Neural cell (in vitro differentiated cells): ENCODE measurements at regions not wholly inside any gene's neighbourhood (a gene's known extent, or its start where the extent isn't known, plus 50 kb on each side); places are given as distances from the start of the nearest gene placed in this dataset.

Source experiments
- H2AFZ ChIP-seq: fragments of 200-600, 300-800 bp; sonication (generic), shearing (Covaris generic); 2 replicates; pipeline ENCODE4 v1.6.0; 2014; ENCODE audit warnings: low read depth, mild to moderate bottlenecking, antibody characterized with exemption, low read length, moderate library complexity
- H3F3A ChIP-seq: fragments of 200-600 bp; shearing (Covaris generic); 2 replicates; pipeline ENCODE4 v1.6.1; 2016; ENCODE audit warnings: mild to moderate bottlenecking, moderate library complexity, mixed read lengths, antibody characterized with exemption, low read length; ENCODE audit not compliant: insufficient read depth, poor library complexity, severe bottlenecking
- H3K27ac ChIP-seq: fragments of 200-600, 300-800 bp; sonication (generic), shearing (Covaris generic); 2 replicates; pipeline ENCODE4 v1.5.1; 2014; ENCODE audit warnings: mild to moderate bottlenecking, low read length, moderate library complexity
- H3K27me3 ChIP-seq: fragments of 300-800, 200-600 bp; sonication (generic), shearing (Covaris generic); 2 replicates; pipeline ENCODE4 v1.6.0; 2014; ENCODE audit warnings: mild to moderate bottlenecking, low read depth, low read length, moderate library complexity; ENCODE audit not compliant: insufficient read depth
- H3K36me3 ChIP-seq: fragments of 300-800, 200-600 bp; sonication (generic), shearing (Covaris generic); 2 replicates; pipeline ENCODE4 v1.5.1; 2014; ENCODE audit warnings: mild to moderate bottlenecking, antibody characterized with exemption, low read length, moderate library complexity; ENCODE audit not compliant: insufficient read depth
- H3K4me2 ChIP-seq: fragments of 300-800, 200-600 bp; sonication (generic), shearing (Covaris generic); 2 replicates; pipeline ENCODE4 v1.6.0; 2014; ENCODE audit warnings: mild to moderate bottlenecking, low read length
- H3K4me3 ChIP-seq: fragments of 300-800, 200-600 bp; sonication (generic), shearing (Covaris generic); 2 replicates; pipeline ENCODE4 v1.5.1; 2014; ENCODE audit warnings: mild to moderate bottlenecking, low read length, moderate library complexity
- H3K79me2 ChIP-seq: fragments of 200-600 bp; shearing (Covaris generic); replicated peaks from 2 replicates; pipeline ENCODE4 v1.6.0; 2014; ENCODE audit warnings: mild to moderate bottlenecking, low read length, moderate library complexity; ENCODE audit not compliant: insufficient read depth
- H3K9ac ChIP-seq: fragments of 300-800, 200-600 bp; sonication (generic), shearing (Covaris generic); 2 replicates; pipeline ENCODE4 v1.6.1; 2016; ENCODE audit warnings: mild to moderate bottlenecking, low read length, mixed read lengths
- H3K9me2 ChIP-seq: fragments of 200-600 bp; shearing (Covaris generic); 2 replicates; pipeline ENCODE4 v1.6.1; 2016; ENCODE audit warnings: mild to moderate bottlenecking, low read length, mixed read lengths; ENCODE audit not compliant: insufficient read depth
- H3K9me3 ChIP-seq: fragments of 200-600, 300-800 bp; sonication (generic), shearing (Covaris generic); 2 replicates; pipeline ENCODE4 v1.6.1; 2016; ENCODE audit warnings: mild to moderate bottlenecking, mixed run types, low read length, moderate library complexity, mixed read lengths
- H4K20me1 ChIP-seq: fragments of 200-600 bp; shearing (Covaris generic); 2 replicates; pipeline ENCODE4 v1.6.1; 2016; ENCODE audit warnings: mild to moderate bottlenecking, mixed run types; ENCODE audit not compliant: insufficient read depth
- EP300 ChIP-seq: fragments of 450-650 bp; conservative IDR thresholded peaks from 2 replicates; pipeline ENCODE4 v1.6.1; 2014; ENCODE audit warnings: antibody characterized with exemption, mild to moderate bottlenecking, moderate library complexity; ENCODE audit not compliant: poor library complexity, severe bottlenecking
- EZH2 ChIP-seq: fragments of 200-600, 300-800 bp; shearing (Covaris generic), sonication (generic); IDR thresholded peaks from 2 replicates; pipeline ENCODE4 v1.6.1; 2014; ENCODE audit warnings: antibody characterized with exemption, low read length, borderline replicate concordance, mild to moderate bottlenecking; ENCODE audit not compliant: insufficient read depth, poor library complexity, severe bottlenecking
- MXI1 ChIP-seq: fragments of 450-650 bp; conservative IDR thresholded peaks from 2 replicates; pipeline ENCODE4 v1.6.1; 2014; ENCODE audit warnings: antibody characterized with exemption, mild to moderate bottlenecking; ENCODE audit not compliant: poor library complexity, severe bottlenecking
- POLR2AphosphoS5 ChIP-seq: IDR thresholded peaks from 2 replicates; pipeline ENCODE4 v1.6.1; 2012
- RAD21 ChIP-seq: fragments of 450-650 bp; conservative IDR thresholded peaks from 2 replicates; pipeline ENCODE4 v1.6.1; 2014; ENCODE audit warnings: antibody characterized with exemption, mild to moderate bottlenecking, moderate library complexity
- SMC3 ChIP-seq: fragments of 450-650 bp; conservative IDR thresholded peaks from 2 replicates; pipeline ENCODE4 v1.6.1; 2014; ENCODE audit warnings: antibody characterized with exemption, mild to moderate bottlenecking, moderate library complexity; ENCODE audit not compliant: poor library complexity
- TAF1 ChIP-seq: IDR thresholded peaks from 2 replicates; pipeline ENCODE4 v1.6.1; 2012; ENCODE audit warnings: low read depth
- TF ChIP-seq, protein P1 (sequence below): fragments of 450-650 bp; IDR thresholded peaks from 2 replicates; pipeline ENCODE4 v1.5.1; 2014; ENCODE audit warnings: antibody characterized with exemption, mild to moderate bottlenecking, moderate library complexity; ENCODE audit not compliant: poor library complexity, severe bottlenecking
- TF ChIP-seq, protein P2 (sequence below): IDR thresholded peaks from 2 replicates; pipeline ENCODE4 v1.6.1; 2012; ENCODE audit warnings: borderline replicate concordance

- Histone ChIP-seq H3K27ac (no peak overlapping the region), H3K4me2 (no peak overlapping the region), H2AFZ (no peak overlapping the region), H4K20me1 (no peaks in the 10 kb centered on the region), H3F3A (no peaks in the 10 kb centered on the region), H3K36me3 (no peaks in the 10 kb centered on the region), H3K9ac (no peak overlapping the region), H3K4me3 (no peak overlapping the region), H3K9me2 (no peaks in the 10 kb centered on the region), H3K9me3 (no peaks in the 10 kb centered on the region), H3K27me3 (no peaks in the 10 kb centered on the region), H3K79me2 (no peaks in the 10 kb centered on the region)
- TF ChIP-seq EP300 (no peak), SMC3 (no peak), TAF1 (no peak), MXI1 (no peak), EZH2 (no peak), RAD21 (no peak), POLR2AphosphoS5 (no peak)
- TF ChIP-seq, protein P1, sequence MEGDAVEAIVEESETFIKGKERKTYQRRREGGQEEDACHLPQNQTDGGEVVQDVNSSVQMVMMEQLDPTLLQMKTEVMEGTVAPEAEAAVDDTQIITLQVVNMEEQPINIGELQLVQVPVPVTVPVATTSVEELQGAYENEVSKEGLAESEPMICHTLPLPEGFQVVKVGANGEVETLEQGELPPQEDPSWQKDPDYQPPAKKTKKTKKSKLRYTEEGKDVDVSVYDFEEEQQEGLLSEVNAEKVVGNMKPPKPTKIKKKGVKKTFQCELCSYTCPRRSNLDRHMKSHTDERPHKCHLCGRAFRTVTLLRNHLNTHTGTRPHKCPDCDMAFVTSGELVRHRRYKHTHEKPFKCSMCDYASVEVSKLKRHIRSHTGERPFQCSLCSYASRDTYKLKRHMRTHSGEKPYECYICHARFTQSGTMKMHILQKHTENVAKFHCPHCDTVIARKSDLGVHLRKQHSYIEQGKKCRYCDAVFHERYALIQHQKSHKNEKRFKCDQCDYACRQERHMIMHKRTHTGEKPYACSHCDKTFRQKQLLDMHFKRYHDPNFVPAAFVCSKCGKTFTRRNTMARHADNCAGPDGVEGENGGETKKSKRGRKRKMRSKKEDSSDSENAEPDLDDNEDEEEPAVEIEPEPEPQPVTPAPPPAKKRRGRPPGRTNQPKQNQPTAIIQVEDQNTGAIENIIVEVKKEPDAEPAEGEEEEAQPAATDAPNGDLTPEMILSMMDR = no peak
- TF ChIP-seq, protein P2, sequence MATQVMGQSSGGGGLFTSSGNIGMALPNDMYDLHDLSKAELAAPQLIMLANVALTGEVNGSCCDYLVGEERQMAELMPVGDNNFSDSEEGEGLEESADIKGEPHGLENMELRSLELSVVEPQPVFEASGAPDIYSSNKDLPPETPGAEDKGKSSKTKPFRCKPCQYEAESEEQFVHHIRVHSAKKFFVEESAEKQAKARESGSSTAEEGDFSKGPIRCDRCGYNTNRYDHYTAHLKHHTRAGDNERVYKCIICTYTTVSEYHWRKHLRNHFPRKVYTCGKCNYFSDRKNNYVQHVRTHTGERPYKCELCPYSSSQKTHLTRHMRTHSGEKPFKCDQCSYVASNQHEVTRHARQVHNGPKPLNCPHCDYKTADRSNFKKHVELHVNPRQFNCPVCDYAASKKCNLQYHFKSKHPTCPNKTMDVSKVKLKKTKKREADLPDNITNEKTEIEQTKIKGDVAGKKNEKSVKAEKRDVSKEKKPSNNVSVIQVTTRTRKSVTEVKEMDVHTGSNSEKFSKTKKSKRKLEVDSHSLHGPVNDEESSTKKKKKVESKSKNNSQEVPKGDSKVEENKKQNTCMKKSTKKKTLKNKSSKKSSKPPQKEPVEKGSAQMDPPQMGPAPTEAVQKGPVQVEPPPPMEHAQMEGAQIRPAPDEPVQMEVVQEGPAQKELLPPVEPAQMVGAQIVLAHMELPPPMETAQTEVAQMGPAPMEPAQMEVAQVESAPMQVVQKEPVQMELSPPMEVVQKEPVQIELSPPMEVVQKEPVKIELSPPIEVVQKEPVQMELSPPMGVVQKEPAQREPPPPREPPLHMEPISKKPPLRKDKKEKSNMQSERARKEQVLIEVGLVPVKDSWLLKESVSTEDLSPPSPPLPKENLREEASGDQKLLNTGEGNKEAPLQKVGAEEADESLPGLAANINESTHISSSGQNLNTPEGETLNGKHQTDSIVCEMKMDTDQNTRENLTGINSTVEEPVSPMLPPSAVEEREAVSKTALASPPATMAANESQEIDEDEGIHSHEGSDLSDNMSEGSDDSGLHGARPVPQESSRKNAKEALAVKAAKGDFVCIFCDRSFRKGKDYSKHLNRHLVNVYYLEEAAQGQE = no peak
Measured at GRCh38 chr4:149933883-149934282, 118.2 kb upstream of the IQCM start.

DNA sequence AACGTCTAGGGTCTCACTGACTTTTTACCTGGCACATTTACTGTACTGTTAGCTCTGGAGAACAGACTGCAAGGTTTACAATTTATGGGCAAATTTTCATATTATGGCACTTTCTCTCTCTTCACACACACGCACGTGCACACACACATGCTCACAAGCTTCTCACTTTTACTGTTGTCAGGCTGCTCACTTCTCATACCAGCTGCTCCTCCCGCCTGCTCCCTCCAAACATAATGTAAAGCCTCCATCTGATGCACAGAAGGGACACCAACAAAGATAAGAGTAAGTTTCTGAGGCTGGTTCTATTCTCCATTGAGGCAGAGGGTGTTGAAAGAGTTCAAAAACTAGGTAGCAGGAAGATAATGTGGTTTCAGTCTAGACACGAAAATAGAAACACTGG lies 128.9 kb upstream of the DCLK2 start:
- no peak overlapping the region for H2AFZ ChIP-seq
- TF ChIP-seq POLR2AphosphoS5 (no peak), RAD21 (no peak), MXI1 (no peak), EP300 (no peak), EZH2 (no peak), TAF1 (no peak), SMC3 (no peak)
- TF ChIP-seq, protein P1 = no peak
- TF ChIP-seq, protein P2 = no peak

More for the DNA sequence above, 128.9 kb upstream of the DCLK2 start:
- H4K20me1 ChIP-seq = no peaks in the 10 kb centered on the region
- H3K9me3 ChIP-seq = no peaks in the 10 kb centered on the region
- H3F3A ChIP-seq = no peaks in the 10 kb centered on the region
- no peaks in the 10 kb centered on the region for H3K79me2 ChIP-seq
- H3K4me3 ChIP-seq = no peak overlapping the region
- H3K27ac ChIP-seq = no peak overlapping the region
- no peaks in the 10 kb centered on the region for H3K36me3 ChIP-seq
- no peak overlapping the region for H3K4me2 ChIP-seq
- H3K9ac ChIP-seq = no peak overlapping the region
- H3K27me3 ChIP-seq = no peaks in the 10 kb centered on the region
- H3K9me2 ChIP-seq = no peaks in the 10 kb centered on the region
